ENCODE measurements at regions not wholly inside any gene's neighbourhood (a gene's known extent, or its start where the extent isn't known, plus 50 kb on each side); places are given as distances from the start of the nearest gene placed in this dataset.

- intact Hi-C loops (cut with DNase I): no loop called here
- ATAC-seq (no peak), DNase-seq (no peak)
These were observed 222.1 kb upstream of the RHOBTB1 start for GRCh38 chr10:61166065-61166464.

GRCh38 chr10:61164458-61165160, 220.6 kb upstream of the RHOBTB1 start:
- Histone ChIP-seq H3K4me3 (no peak overlapping the region), H3K36me3 (no peaks in the 10 kb centered on the region), H3K27ac (no peak overlapping the region), H3K27me3 (no peaks in the 10 kb centered on the region), H3K9me3 (no peaks in the 10 kb centered on the region), H3K4me1 (no peaks in the 10 kb centered on the region)
- DNase-seq (no peak), ATAC-seq (peak in 3 of 4 donors; percentile 14 to 42 (median 40))
- TF ChIP-seq POLR2A (IDR thresholded peaks at IDR 0.05) (no peak), CTCF (IDR thresholded peaks at IDR 0.05) (no peak)
- WGBS (ENCODE audit: insufficient coverage, low coverage, low lambda C conversion rate, missing lambda C conversion rate): 62% methylated on average over 3 of the region's 6 CpGs
- intact Hi-C loops (cut with DNase I): no loop called here

More at GRCh38 chr10:61166065-61166464, 222.1 kb upstream of the RHOBTB1 start:
- TF ChIP-seq CTCF (IDR thresholded peaks at IDR 0.05) (no peak), POLR2A (IDR thresholded peaks at IDR 0.05) (no peak)
- Histone ChIP-seq H3K36me3 (no peaks in the 10 kb centered on the region), H3K4me1 (no peaks in the 10 kb centered on the region), H3K9me3 (no peaks in the 10 kb centered on the region), H3K4me3 (no peak overlapping the region), H3K27me3 (no peaks in the 10 kb centered on the region), H3K27ac (no peak overlapping the region)

- Histone ChIP-seq H3K27ac (no peak overlapping the region), H3K4me3 (no peak overlapping the region), H3K9me3 (no peaks in the 10 kb centered on the region), H3K27me3 (no peaks in the 10 kb centered on the region), H3K36me3 (no peaks in the 10 kb centered on the region), H3K4me1 (no peaks in the 10 kb centered on the region)
- DNase-seq: no peak
- TF ChIP-seq CTCF (IDR thresholded peaks at IDR 0.05) (no peak), POLR2A (IDR thresholded peaks at IDR 0.05) (no peak)
- 75% methylated on average over 6 of the region's 7 CpGs for WGBS (ENCODE audit: insufficient coverage, low coverage, low lambda C conversion rate, missing lambda C conversion rate)
- no peak for ATAC-seq
- intact Hi-C loops (cut with DNase I): no loop called here
These were observed 219.4 kb upstream of the RHOBTB1 start for GRCh38 chr10:61163403-61163802.

- no peaks in the 10 kb centered on the region for H3K4me1 ChIP-seq
- no peak overlapping the region for H3K27ac ChIP-seq
- ATAC-seq (no peak), DNase-seq (no peak)
- no peak overlapping the region for H3K4me3 ChIP-seq
- H3K27me3 ChIP-seq: no peaks in the 10 kb centered on the region
- intact Hi-C loops (cut with DNase I): no loop called here
- 60% methylated on average over 3 of the region's 4 CpGs for WGBS (ENCODE audit: insufficient coverage, low coverage, low lambda C conversion rate, missing lambda C conversion rate)
- no peaks in the 10 kb centered on the region for H3K9me3 ChIP-seq
- no peaks in the 10 kb centered on the region for H3K36me3 ChIP-seq
- TF ChIP-seq POLR2A (IDR thresholded peaks at IDR 0.05) (no peak), CTCF (IDR thresholded peaks at IDR 0.05) (no peak)
These were observed 216.3 kb upstream of the RHOBTB1 start for GRCh38 chr10:61160253-61160652.

- DNase-seq: no peak
- Histone ChIP-seq H3K4me3 (no peak overlapping the region), H3K27me3 (no peaks in the 10 kb centered on the region), H3K36me3 (no peaks in the 10 kb centered on the region), H3K27ac (no peak overlapping the region), H3K4me1 (no peaks in the 10 kb centered on the region), H3K9me3 (no peaks in the 10 kb centered on the region)
- 47% methylated on average over 2 of the region's 2 CpGs for WGBS (ENCODE audit: insufficient coverage, low coverage, low lambda C conversion rate, missing lambda C conversion rate)
- ATAC-seq: no peak
- intact Hi-C loops (cut with DNase I): no loop called here
- TF ChIP-seq POLR2A (IDR thresholded peaks at IDR 0.05) (no peak), CTCF (IDR thresholded peaks at IDR 0.05) (no peak)
These were observed 215.3 kb upstream of the RHOBTB1 start for GRCh38 chr10:61159253-61159652.

Measured in right lobe of liver (tissue), 6 donors.